Activated effector memory CD4-positive, alpha-beta T cell treated with Interleukin-2 at 50 U/mL for 16 hours (primary cell): ENCODE measurements at regions not wholly inside any gene's neighbourhood (a gene's known extent, or its start where the extent isn't known, plus 50 kb on each side); places are given as distances from the start of the nearest gene placed in this dataset.

Experiments
- DNase-seq: peaks from one replicate; pipeline ENCODE4 v3.0.0-alpha.2; 2020

GRCh38 chr10:65846541-65846940, 1079.3 kb upstream of the LRRTM3 start:
- DNase-seq: no peak

- no peak for DNase-seq
These were observed 1078.9 kb upstream of the LRRTM3 start for GRCh38 chr10:65846949-65847348.

- no peak for DNase-seq
These were observed 1078.2 kb upstream of the LRRTM3 start for GRCh38 chr10:65847436-65848230.

DNA sequence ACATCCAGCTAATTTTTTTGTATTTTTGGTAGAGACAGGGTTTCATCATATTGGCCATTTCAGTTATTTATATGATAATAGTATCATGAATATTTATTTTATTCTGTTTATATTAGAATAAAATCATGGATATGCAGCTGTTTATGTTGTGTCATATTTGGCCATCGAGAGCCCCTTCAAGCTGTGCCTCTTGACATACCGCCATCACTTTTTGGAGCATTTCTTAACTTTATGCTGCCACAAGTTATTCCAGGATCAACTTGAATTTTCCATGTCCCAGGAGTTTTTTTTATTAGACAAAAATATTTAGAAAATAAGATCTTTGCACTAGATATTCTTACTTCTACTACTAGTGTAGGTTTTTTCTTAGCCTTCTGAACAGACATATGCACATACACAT, 1067.0 kb upstream of the LRRTM3 start:
- DNase-seq: no peak

GRCh38 chr10:65861249-65861648, 1064.6 kb upstream of the LRRTM3 start:
- no peak for DNase-seq
